ENCODE measurements at regions not wholly inside any gene's neighbourhood (a gene's known extent, or its start where the extent isn't known, plus 50 kb on each side); places are given as distances from the start of the nearest gene placed in this dataset.

DNA sequence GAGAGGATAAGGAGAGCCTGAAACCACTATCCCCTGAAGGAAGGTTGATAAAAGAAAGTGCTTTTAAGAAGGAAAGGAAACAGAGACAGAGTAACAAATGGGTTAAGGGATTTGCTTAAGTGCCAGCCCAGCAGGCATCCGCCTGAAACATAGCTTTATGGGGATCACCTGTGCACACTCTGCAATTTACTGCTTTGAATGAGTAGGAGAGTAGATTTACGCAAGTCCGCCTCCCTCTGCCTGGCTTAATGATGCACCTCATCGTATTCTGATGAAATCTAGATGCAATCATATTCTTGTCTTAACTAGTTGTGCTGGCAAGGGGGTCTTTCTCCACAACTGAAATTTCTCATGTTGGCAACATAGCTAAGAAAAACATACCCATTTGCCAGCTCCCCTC, 101.1 kb upstream of the ID4 start:
- H3K27ac ChIP-seq (ENCODE audit: low read depth, low read length): no peak overlapping the region
- no peak overlapping the region for H3K4me3 ChIP-seq (ENCODE audit: low read depth in 1 of 2, low read length in 2 of 2)
- H3K9ac ChIP-seq (ENCODE audit: low read depth in 1 of 2, low read length in 2 of 2): no peak overlapping the region
- no peaks in the 10 kb centered on the region for H3K4me1 ChIP-seq (ENCODE audit: control insufficient read depth in 1 of 2, insufficient read depth in 2 of 2, low read length in 2 of 2)
- H3K36me3 ChIP-seq (ENCODE audit: control insufficient read depth in 1 of 2, insufficient read depth in 2 of 2, low read length in 2 of 2): no peaks in the 10 kb centered on the region
- no peaks in the 10 kb centered on the region for H3K27me3 ChIP-seq (ENCODE audit: control insufficient read depth in 1 of 2, insufficient read depth in 2 of 2, low read length in 2 of 2)
- no peaks in the 10 kb centered on the region for H3K9me3 ChIP-seq (ENCODE audit: control insufficient read depth in 1 of 2, low read length in 2 of 2)

DNA sequence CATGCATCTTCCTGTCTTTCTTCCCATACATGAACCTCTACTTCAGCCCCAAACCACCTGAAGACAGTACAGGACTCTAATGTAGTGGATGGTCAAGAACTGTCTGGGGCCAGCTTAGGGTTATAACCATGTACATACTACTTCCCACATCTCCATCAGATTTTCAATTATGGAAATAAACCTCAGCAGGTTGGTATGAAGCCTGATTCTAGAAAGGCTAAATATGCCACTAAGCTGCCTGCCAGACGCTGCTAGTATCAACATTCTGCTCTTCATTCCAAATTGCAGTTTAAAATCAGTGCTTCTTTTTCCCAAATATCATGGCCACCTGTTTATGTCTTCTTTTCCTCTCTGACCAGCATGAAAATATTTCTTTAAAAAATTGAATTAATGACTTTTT, 99.2 kb upstream of the ID4 start:
- H3K4me3 ChIP-seq (ENCODE audit: low read depth in 1 of 2, low read length in 2 of 2): no peak overlapping the region
- no peaks in the 10 kb centered on the region for H3K27me3 ChIP-seq (ENCODE audit: control insufficient read depth in 1 of 2, insufficient read depth in 2 of 2, low read length in 2 of 2)
- H3K36me3 ChIP-seq (ENCODE audit: control insufficient read depth in 1 of 2, insufficient read depth in 2 of 2, low read length in 2 of 2): no peaks in the 10 kb centered on the region
- H3K9me3 ChIP-seq (ENCODE audit: control insufficient read depth in 1 of 2, low read length in 2 of 2): no peaks in the 10 kb centered on the region
- H3K27ac ChIP-seq (ENCODE audit: low read depth, low read length): no peak overlapping the region
- H3K9ac ChIP-seq (ENCODE audit: low read depth in 1 of 2, low read length in 2 of 2): no peak overlapping the region
- no peaks in the 10 kb centered on the region for H3K4me1 ChIP-seq (ENCODE audit: control insufficient read depth in 1 of 2, insufficient read depth in 2 of 2, low read length in 2 of 2)

DNA sequence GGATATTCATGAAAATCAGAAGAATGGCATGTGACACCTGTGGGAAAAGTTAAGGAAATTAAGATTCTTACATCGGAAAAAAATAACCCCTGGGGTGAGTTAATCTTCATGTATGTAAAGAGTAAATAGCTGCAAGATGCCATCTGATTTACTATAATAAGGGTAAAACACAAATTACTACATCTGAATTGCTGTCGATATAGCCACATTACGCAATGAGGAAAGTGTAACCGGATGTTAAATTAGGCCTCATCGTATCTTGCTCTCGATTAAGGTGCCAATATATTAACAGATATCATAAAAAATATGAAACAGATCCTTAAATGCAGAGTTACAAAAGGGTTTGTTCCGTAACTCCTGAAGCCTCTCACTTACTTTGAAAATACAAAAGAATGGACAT, 87.4 kb upstream of the ID4 start:
- Histone ChIP-seq H3K27me3 (ENCODE audit: control insufficient read depth in 1 of 2, insufficient read depth in 2 of 2, low read length in 2 of 2) (no peaks in the 10 kb centered on the region), H3K9me3 (ENCODE audit: control insufficient read depth in 1 of 2, low read length in 2 of 2) (no peaks in the 10 kb centered on the region), H3K4me3 (ENCODE audit: low read depth in 1 of 2, low read length in 2 of 2) (no peak overlapping the region), H3K36me3 (ENCODE audit: control insufficient read depth in 1 of 2, insufficient read depth in 2 of 2, low read length in 2 of 2) (no peaks in the 10 kb centered on the region), H3K4me1 (ENCODE audit: control insufficient read depth in 1 of 2, insufficient read depth in 2 of 2, low read length in 2 of 2) (no peaks in the 10 kb centered on the region), H3K27ac (ENCODE audit: low read depth, low read length) (no peak overlapping the region), H3K9ac (ENCODE audit: low read depth in 1 of 2, low read length in 2 of 2) (no peak overlapping the region)

DNA sequence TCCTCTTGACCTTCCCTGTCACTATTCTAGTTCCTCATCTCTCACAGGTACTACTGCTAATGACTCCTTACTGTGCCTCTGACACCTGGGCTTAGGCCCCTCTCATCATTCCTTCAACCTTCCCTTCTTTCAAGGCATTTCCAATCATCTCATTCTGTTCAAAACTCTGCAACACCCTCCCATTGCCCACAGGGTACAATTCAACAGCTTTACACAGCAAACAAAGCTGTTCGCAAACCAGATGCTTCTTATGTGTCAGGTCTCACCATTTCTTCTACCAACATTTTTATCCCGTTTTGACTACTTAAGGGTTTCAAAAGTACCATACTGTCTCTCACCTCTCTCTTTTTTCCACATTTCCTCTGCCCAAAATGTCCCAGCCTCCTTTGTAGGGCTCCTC, 84.4 kb upstream of the ID4 start:
- Histone ChIP-seq H3K36me3 (ENCODE audit: control insufficient read depth in 1 of 2, insufficient read depth in 2 of 2, low read length in 2 of 2) (no peaks in the 10 kb centered on the region), H3K9ac (ENCODE audit: low read depth in 1 of 2, low read length in 2 of 2) (no peak overlapping the region), H3K27ac (ENCODE audit: low read depth, low read length) (no peak overlapping the region), H3K9me3 (ENCODE audit: control insufficient read depth in 1 of 2, low read length in 2 of 2) (no peaks in the 10 kb centered on the region), H3K4me1 (ENCODE audit: control insufficient read depth in 1 of 2, insufficient read depth in 2 of 2, low read length in 2 of 2) (no peaks in the 10 kb centered on the region), H3K27me3 (ENCODE audit: control insufficient read depth in 1 of 2, insufficient read depth in 2 of 2, low read length in 2 of 2) (no peaks in the 10 kb centered on the region), H3K4me3 (ENCODE audit: low read depth in 1 of 2, low read length in 2 of 2) (no peak overlapping the region)

DNA sequence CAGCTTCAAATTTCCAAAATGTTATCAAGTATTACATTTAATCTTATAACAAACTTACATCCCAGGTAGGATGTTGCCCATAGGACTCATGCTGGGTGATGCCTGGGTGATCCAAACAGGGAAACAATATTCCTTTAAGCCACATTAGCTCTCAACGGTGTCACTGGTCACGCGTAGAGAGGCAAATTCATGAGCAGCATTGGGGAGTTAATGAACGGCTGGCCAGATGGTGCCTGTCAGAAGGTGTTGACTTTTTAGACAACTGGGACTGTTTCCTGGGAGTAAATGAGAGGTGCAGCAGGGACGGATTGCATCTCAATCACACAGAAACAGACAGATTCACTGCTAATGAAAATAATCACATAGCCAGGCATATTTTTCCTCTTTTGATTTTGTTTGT, 83.3 kb upstream of the ID4 start:
- no peaks in the 10 kb centered on the region for H3K36me3 ChIP-seq (ENCODE audit: control insufficient read depth in 1 of 2, insufficient read depth in 2 of 2, low read length in 2 of 2)
- H3K9me3 ChIP-seq (ENCODE audit: control insufficient read depth in 1 of 2, low read length in 2 of 2): no peaks in the 10 kb centered on the region
- H3K4me3 ChIP-seq (ENCODE audit: low read depth in 1 of 2, low read length in 2 of 2): no peak overlapping the region
- H3K27me3 ChIP-seq (ENCODE audit: control insufficient read depth in 1 of 2, insufficient read depth in 2 of 2, low read length in 2 of 2): no peaks in the 10 kb centered on the region
- H3K27ac ChIP-seq (ENCODE audit: low read depth, low read length): no peak overlapping the region
- no peaks in the 10 kb centered on the region for H3K4me1 ChIP-seq (ENCODE audit: control insufficient read depth in 1 of 2, insufficient read depth in 2 of 2, low read length in 2 of 2)
- H3K9ac ChIP-seq (ENCODE audit: low read depth in 1 of 2, low read length in 2 of 2): no peak overlapping the region

DNA sequence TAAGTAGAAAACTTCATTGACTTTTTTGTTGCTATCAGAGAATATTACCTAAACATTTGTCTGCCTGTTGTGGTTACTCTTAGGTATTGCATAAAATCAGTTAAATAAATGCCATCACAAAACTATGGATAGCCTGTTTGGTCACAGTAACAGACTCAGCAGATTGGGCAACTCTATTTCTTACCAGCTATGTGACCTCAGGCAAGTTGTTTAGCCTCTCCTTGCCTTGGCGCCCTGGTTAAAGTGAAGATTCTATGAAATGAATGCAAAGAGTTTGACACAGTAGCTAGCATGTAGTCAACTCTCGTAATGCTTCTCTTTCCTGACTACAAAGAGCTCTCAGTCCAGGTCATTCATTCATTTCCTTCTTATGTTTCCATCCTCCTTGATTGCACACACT, 82.5 kb upstream of the ID4 start:
- Histone ChIP-seq H3K9ac (ENCODE audit: low read depth in 1 of 2, low read length in 2 of 2) (no peak overlapping the region), H3K27ac (ENCODE audit: low read depth, low read length) (no peak overlapping the region), H3K27me3 (ENCODE audit: control insufficient read depth in 1 of 2, insufficient read depth in 2 of 2, low read length in 2 of 2) (no peaks in the 10 kb centered on the region), H3K36me3 (ENCODE audit: control insufficient read depth in 1 of 2, insufficient read depth in 2 of 2, low read length in 2 of 2) (no peaks in the 10 kb centered on the region), H3K4me3 (ENCODE audit: low read depth in 1 of 2, low read length in 2 of 2) (no peak overlapping the region), H3K9me3 (ENCODE audit: control insufficient read depth in 1 of 2, low read length in 2 of 2) (no peaks in the 10 kb centered on the region), H3K4me1 (ENCODE audit: control insufficient read depth in 1 of 2, insufficient read depth in 2 of 2, low read length in 2 of 2) (no peaks in the 10 kb centered on the region)

DNA sequence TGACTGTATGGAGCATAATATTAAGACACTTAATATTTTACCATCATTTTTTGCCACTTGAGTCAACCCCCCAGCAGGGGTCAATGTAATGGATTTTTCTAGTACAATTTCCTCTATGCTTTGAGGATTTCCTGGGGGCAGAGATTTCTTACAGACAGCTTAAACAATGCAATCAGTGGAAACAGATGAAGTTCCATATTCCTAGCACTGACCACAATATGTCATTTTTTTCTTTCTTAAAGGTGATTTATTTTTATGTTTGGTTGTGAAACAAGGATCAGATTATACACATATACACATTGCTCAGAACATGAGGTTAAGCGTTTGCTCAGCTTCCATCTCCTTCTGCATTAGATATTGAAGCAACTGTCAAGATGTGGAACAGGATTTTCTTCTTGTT, 82.0 kb upstream of the ID4 start:
- H3K4me3 ChIP-seq (ENCODE audit: low read depth in 1 of 2, low read length in 2 of 2): no peak overlapping the region
- H3K36me3 ChIP-seq (ENCODE audit: control insufficient read depth in 1 of 2, insufficient read depth in 2 of 2, low read length in 2 of 2): no peaks in the 10 kb centered on the region
- H3K27me3 ChIP-seq (ENCODE audit: control insufficient read depth in 1 of 2, insufficient read depth in 2 of 2, low read length in 2 of 2): no peaks in the 10 kb centered on the region
- H3K27ac ChIP-seq (ENCODE audit: low read depth, low read length): no peak overlapping the region
- H3K4me1 ChIP-seq (ENCODE audit: control insufficient read depth in 1 of 2, insufficient read depth in 2 of 2, low read length in 2 of 2): no peaks in the 10 kb centered on the region
- no peak overlapping the region for H3K9ac ChIP-seq (ENCODE audit: low read depth in 1 of 2, low read length in 2 of 2)
- H3K9me3 ChIP-seq (ENCODE audit: control insufficient read depth in 1 of 2, low read length in 2 of 2): no peaks in the 10 kb centered on the region

DNA sequence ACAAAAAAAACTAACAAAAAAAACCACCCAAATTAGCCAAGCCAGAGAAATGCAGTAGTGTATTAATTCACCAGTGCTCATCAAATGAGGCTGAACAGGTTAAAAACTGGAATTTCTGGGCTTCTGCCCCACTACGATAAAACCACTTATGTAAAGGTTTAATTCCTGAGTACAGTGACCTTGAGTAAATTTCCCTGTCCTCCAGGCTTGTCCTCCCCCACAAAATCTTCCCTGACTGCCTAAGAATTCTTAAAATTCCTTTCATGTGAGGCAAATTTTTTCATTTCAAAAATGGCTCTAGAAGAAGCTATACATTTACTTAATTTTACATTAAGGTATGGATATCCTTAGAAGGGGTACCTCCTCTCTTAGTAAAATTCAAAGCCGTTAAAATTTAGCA, 80.1 kb upstream of the ID4 start:
- Histone ChIP-seq H3K36me3 (ENCODE audit: control insufficient read depth in 1 of 2, insufficient read depth in 2 of 2, low read length in 2 of 2) (no peaks in the 10 kb centered on the region), H3K4me3 (ENCODE audit: low read depth in 1 of 2, low read length in 2 of 2) (no peak overlapping the region), H3K4me1 (ENCODE audit: control insufficient read depth in 1 of 2, insufficient read depth in 2 of 2, low read length in 2 of 2) (no peaks in the 10 kb centered on the region), H3K9me3 (ENCODE audit: control insufficient read depth in 1 of 2, low read length in 2 of 2) (no peaks in the 10 kb centered on the region), H3K27ac (ENCODE audit: low read depth, low read length) (no peak overlapping the region), H3K27me3 (ENCODE audit: control insufficient read depth in 1 of 2, insufficient read depth in 2 of 2, low read length in 2 of 2) (no peaks in the 10 kb centered on the region), H3K9ac (ENCODE audit: low read depth in 1 of 2, low read length in 2 of 2) (no peak overlapping the region)

DNA sequence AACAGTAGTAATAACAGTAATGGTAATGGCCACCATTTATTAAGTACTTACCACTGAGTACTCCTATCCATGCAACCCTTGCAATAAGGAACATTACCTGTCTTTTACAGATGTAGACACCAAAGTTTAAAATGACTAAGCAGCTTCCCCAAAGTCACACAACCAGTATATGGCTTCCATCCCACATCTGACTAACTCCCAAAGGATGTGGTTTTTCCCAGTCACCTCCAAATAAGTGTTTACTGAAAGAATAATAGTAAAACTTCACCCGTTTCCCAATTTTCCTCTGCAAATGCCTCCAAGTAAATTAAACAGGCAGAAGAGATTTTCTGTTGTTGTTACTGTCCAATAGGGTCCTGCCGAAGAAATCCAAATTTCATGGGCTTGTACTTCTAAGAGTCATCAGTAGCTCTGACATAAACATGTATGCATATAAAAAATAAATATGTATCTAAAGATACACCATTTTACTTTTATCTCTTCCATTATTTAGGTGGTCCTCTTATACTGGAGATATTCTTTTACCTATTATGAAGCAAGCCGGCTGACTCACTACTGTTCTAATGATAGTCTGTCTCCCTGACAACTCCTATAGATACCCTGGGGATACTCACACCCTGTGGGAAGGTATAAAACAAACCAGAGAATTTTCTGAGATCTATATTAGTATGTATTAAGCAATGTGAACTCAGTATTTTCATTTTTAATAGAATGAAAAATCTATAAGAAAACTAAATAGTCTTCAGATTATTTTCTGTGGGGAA, 77.9 kb upstream of the ID4 start:
- Histone ChIP-seq H3K36me3 (ENCODE audit: control insufficient read depth in 1 of 2, insufficient read depth in 2 of 2, low read length in 2 of 2) (no peaks in the 10 kb centered on the region), H3K27me3 (ENCODE audit: control insufficient read depth in 1 of 2, insufficient read depth in 2 of 2, low read length in 2 of 2) (no peaks in the 10 kb centered on the region), H3K9me3 (ENCODE audit: control insufficient read depth in 1 of 2, low read length in 2 of 2) (no peaks in the 10 kb centered on the region), H3K4me3 (ENCODE audit: low read depth in 1 of 2, low read length in 2 of 2) (no peak overlapping the region), H3K27ac (ENCODE audit: low read depth, low read length) (no peak overlapping the region), H3K9ac (ENCODE audit: low read depth in 1 of 2, low read length in 2 of 2) (no peak overlapping the region), H3K4me1 (ENCODE audit: control insufficient read depth in 1 of 2, insufficient read depth in 2 of 2, low read length in 2 of 2) (no peaks in the 10 kb centered on the region)

DNA sequence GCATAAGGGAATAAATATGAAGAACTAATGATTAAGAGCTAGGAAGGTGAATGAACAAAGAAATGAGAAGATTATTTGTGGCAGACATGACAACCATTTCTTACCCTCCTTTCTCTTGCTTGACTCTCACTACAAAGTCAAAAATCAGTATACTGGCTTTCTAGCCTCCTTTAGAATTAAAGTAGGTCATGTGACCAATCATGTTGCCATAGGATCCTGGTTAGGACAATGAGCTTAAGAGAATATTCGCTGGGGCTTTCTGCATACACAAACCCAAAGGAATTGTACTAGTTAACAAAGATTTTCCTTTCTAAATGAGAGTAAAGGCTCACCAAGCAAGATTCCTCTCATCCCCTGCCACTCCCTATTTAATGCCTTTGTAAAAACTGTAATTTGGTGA, 76.0 kb upstream of the ID4 start:
- H3K9ac ChIP-seq (ENCODE audit: low read depth in 1 of 2, low read length in 2 of 2): no peak overlapping the region
- no peaks in the 10 kb centered on the region for H3K9me3 ChIP-seq (ENCODE audit: control insufficient read depth in 1 of 2, low read length in 2 of 2)
- H3K27ac ChIP-seq (ENCODE audit: low read depth, low read length): no peak overlapping the region
- H3K27me3 ChIP-seq (ENCODE audit: control insufficient read depth in 1 of 2, insufficient read depth in 2 of 2, low read length in 2 of 2): no peaks in the 10 kb centered on the region
- H3K4me1 ChIP-seq (ENCODE audit: control insufficient read depth in 1 of 2, insufficient read depth in 2 of 2, low read length in 2 of 2): no peaks in the 10 kb centered on the region
- H3K36me3 ChIP-seq (ENCODE audit: control insufficient read depth in 1 of 2, insufficient read depth in 2 of 2, low read length in 2 of 2): no peaks in the 10 kb centered on the region
- H3K4me3 ChIP-seq (ENCODE audit: low read depth in 1 of 2, low read length in 2 of 2): no peak overlapping the region
